ENCODE measurements at regions not wholly inside any gene's neighbourhood (a gene's known extent, or its start where the extent isn't known, plus 50 kb on each side); places are given as distances from the start of the nearest gene placed in this dataset.

DNA sequence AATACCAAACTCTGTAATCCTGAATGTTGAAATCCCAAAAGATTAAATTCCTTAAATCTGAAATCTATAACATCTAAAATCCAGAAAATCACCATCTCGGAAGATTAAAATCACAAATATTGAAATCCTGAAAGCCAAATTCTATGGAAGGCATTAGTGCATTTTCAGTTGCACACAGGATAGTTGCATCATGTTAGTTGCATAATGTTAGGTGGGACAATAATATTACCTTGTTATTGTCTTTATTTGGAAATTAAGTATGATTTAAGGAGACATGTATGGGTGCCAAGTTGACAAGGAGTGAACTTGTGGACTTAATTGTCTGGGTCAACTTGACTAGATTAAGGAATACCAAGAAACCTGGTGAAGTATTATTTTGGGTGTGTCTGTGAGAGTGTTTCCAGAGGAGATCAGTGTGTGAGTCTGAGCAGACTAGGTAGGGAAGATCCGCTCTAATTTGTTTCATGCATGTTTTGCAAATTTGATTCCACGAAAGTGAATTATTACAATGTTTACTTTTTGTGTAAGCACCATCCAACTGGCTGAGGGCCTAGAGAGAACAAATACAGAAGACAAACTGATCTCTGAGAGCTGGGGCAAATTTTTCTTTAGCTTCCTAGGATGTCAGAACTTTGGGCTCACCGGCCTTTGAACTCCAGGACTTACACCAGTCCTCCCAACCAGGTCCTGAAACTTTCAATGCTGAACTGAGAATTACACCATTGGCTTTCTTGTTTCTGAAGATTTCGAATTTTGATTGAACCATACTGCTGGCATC, 545.1 kb upstream of the IRAK1BP1 start:
- H3K36me3 ChIP-seq (ENCODE audit: low read depth), result no peaks in the 10 kb centered on the region
- intact Hi-C loops (cut with micrococcal nuclease; ENCODE audit: unreplicated experiment), result no loop called here
- no peak overlapping the region for H3K27ac ChIP-seq
- H3K4me3 ChIP-seq, result no peak overlapping the region
- no peaks in the 10 kb centered on the region for H3F3A ChIP-seq (ENCODE audit: insufficient read depth, low read depth)
- no peaks in the 10 kb centered on the region for H3K9me3 ChIP-seq (ENCODE audit: insufficient read depth, low read depth)
- DNase-seq, result no peak
- no peaks in the 10 kb centered on the region for H3K79me2 ChIP-seq (ENCODE audit: low read depth)
- H3K9me2 ChIP-seq (ENCODE audit: insufficient read depth), result no peaks in the 10 kb centered on the region
- no peaks in the 10 kb centered on the region for H3K4me1 ChIP-seq (replicated peaks; ENCODE audit: insufficient read depth)
- no TSS peak for BruUV-seq (replicated peaks)
- CTCF ChIA-PET, result no interaction called here
- H2AFZ ChIP-seq, result no peak overlapping the region
- no peak for TF ChIP-seq EZH2 (IDR thresholded peaks at IDR 0.05; ENCODE audit: low read depth)
- TF ChIP-seq, protein P1, sequence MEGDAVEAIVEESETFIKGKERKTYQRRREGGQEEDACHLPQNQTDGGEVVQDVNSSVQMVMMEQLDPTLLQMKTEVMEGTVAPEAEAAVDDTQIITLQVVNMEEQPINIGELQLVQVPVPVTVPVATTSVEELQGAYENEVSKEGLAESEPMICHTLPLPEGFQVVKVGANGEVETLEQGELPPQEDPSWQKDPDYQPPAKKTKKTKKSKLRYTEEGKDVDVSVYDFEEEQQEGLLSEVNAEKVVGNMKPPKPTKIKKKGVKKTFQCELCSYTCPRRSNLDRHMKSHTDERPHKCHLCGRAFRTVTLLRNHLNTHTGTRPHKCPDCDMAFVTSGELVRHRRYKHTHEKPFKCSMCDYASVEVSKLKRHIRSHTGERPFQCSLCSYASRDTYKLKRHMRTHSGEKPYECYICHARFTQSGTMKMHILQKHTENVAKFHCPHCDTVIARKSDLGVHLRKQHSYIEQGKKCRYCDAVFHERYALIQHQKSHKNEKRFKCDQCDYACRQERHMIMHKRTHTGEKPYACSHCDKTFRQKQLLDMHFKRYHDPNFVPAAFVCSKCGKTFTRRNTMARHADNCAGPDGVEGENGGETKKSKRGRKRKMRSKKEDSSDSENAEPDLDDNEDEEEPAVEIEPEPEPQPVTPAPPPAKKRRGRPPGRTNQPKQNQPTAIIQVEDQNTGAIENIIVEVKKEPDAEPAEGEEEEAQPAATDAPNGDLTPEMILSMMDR (conservative IDR thresholded peaks at IDR 0.05), result no peak
- no peak overlapping the region for H3K4me2 ChIP-seq
- H3K27me3 ChIP-seq (ENCODE audit: insufficient read depth, low read depth), result no peaks in the 10 kb centered on the region
- no peaks in the 10 kb centered on the region for H4K20me1 ChIP-seq (ENCODE audit: insufficient read depth)
- POLR2A ChIA-PET (ENCODE audit: unreplicated experiment), result no interaction called here

DNA sequence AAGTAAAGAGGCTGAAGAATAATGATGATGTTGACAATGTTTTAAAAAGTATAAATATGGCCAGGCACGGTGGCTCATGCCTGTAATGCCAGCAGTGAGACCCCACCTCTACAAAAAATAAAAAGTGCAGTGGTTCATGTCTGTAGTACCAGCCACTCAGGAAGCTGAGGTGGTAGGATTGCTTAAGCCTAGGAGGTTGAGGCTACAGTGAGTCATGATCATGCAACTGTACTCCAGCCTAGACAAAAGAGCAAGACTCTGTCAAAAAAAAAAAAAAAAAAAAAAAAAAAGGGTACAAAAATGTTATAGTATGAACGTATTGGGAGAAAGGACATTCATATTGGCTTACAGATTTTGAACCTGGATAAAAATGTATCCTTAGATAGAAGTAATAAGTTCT, 543.1 kb upstream of the IRAK1BP1 start:
- intact Hi-C loops (cut with micrococcal nuclease; ENCODE audit: unreplicated experiment), result no loop called here
- CTCF ChIA-PET, result no interaction called here
- no TSS peak for BruUV-seq (replicated peaks)
- DNase-seq, result no peak
- no peak overlapping the region for H2AFZ ChIP-seq
- no peaks in the 10 kb centered on the region for H3K9me2 ChIP-seq (ENCODE audit: insufficient read depth)
- no peaks in the 10 kb centered on the region for H3K36me3 ChIP-seq (ENCODE audit: low read depth)
- no peaks in the 10 kb centered on the region for H3K79me2 ChIP-seq (ENCODE audit: low read depth)
- H3K9me3 ChIP-seq (ENCODE audit: insufficient read depth, low read depth), result no peaks in the 10 kb centered on the region
- H3K4me1 ChIP-seq (replicated peaks; ENCODE audit: insufficient read depth), result no peaks in the 10 kb centered on the region
- TF ChIP-seq, protein P1 (conservative IDR thresholded peaks at IDR 0.05), result no peak
- no peak for TF ChIP-seq EZH2 (IDR thresholded peaks at IDR 0.05; ENCODE audit: low read depth)
- POLR2A ChIA-PET (ENCODE audit: unreplicated experiment), result no interaction called here
- no peak overlapping the region for H3K27ac ChIP-seq
- H3K4me3 ChIP-seq, result no peak overlapping the region
- H3K4me2 ChIP-seq, result no peak overlapping the region
- no peaks in the 10 kb centered on the region for H4K20me1 ChIP-seq (ENCODE audit: insufficient read depth)
- H3K27me3 ChIP-seq (ENCODE audit: insufficient read depth, low read depth), result no peaks in the 10 kb centered on the region
- H3F3A ChIP-seq (ENCODE audit: insufficient read depth, low read depth), result no peaks in the 10 kb centered on the region

DNA sequence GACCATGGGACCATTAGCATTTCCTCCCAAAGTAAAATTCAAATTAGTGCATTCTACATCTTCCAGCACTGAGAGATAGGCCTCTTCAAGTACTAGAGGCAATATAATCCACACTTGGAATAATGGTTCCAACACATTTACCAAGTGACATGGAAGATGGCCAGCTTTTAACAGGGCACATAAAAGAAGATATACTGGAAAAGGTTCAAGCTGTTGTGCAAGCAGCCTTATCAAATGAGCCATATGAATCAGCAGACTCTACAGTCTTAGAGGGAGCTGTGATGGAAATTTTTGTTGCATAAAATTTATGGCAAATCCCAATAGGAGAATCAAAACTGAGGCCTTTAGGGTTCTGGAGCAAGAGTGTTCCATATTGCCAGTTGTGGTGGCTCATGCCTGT, 526.6 kb upstream of the IRAK1BP1 start:
- no TSS peak for BruUV-seq (replicated peaks)
- ChIA-PET CTCF (no interaction called here), POLR2A (ENCODE audit: unreplicated experiment) (no interaction called here)
- Histone ChIP-seq H3F3A (ENCODE audit: insufficient read depth, low read depth) (no peaks in the 10 kb centered on the region), H3K4me1 (replicated peaks; ENCODE audit: insufficient read depth) (no peaks in the 10 kb centered on the region), H2AFZ (no peak overlapping the region), H3K4me2 (no peak overlapping the region), H3K4me3 (no peak overlapping the region), H3K27ac (no peak overlapping the region), H3K9me3 (ENCODE audit: insufficient read depth, low read depth) (no peaks in the 10 kb centered on the region), H3K9me2 (ENCODE audit: insufficient read depth) (no peaks in the 10 kb centered on the region), H3K27me3 (ENCODE audit: insufficient read depth, low read depth) (no peaks in the 10 kb centered on the region), H3K79me2 (ENCODE audit: low read depth) (no peaks in the 10 kb centered on the region), H4K20me1 (ENCODE audit: insufficient read depth) (no peaks in the 10 kb centered on the region), H3K36me3 (ENCODE audit: low read depth) (no peaks in the 10 kb centered on the region)
- no peak for DNase-seq
- intact Hi-C loops (cut with micrococcal nuclease; ENCODE audit: unreplicated experiment), result no loop called here
- TF ChIP-seq, protein P1 (conservative IDR thresholded peaks at IDR 0.05), result no peak
- TF ChIP-seq EZH2 (IDR thresholded peaks at IDR 0.05; ENCODE audit: low read depth), result no peak

All from PC-9 (cell line).